PC-9 (cell line): ENCODE measurements at regions not wholly inside any gene's neighbourhood (a gene's known extent, or its start where the extent isn't known, plus 50 kb on each side); places are given as distances from the start of the nearest gene placed in this dataset.
"Not testable (repeated sequence)": the region's sequence is repeated elsewhere in the genome, so short reads cannot be mapped to it uniquely, and the experiment has no call there.

Source experiments
- BruUV-seq: library from RNA; stranded (reverse); fragments of 400-500 nt; replicated peaks from 2 replicates; lab custom pipeline; 2021; lab: Mats Ljungman, UMichigan
- CTCF ChIA-PET: fragments of 300-600 bp; sonication (Branson Sonifier 250); formaldehyde crosslinking; loops from one replicate; lab custom pipeline; 2022; ENCODE audit warnings: antibody characterized with exemption; lab: Charles Lee
- POLR2A ChIA-PET: fragments of 300-600 bp; sonication (Branson Sonifier 250); formaldehyde crosslinking; loops from one replicate; lab custom pipeline; 2022; ENCODE audit warnings: antibody characterized with exemption; ENCODE audit not compliant: unreplicated experiment; lab: Charles Lee
- DNase-seq, 2 experiments: peaks; one replicate each; pipeline versions ENCODE4 v3.0.0 to v3.0.0-alpha.2; 2015 to 2022; ENCODE audit warnings: mixed read lengths in 1 of 2
- H2AFZ ChIP-seq: fragments of 200-600 bp; sonication (generic); 2 replicates; pipeline ENCODE4 v1.8.1; 2017; ENCODE audit warnings: antibody characterized with exemption
- H3F3A ChIP-seq: fragments of 200-600 bp; sonication (generic); 2 replicates; pipeline ENCODE4 v1.8.1; 2017; ENCODE audit warnings: antibody characterized with exemption, mild to moderate bottlenecking, low read depth; ENCODE audit not compliant: insufficient read depth
- H3K27ac ChIP-seq: fragments of 200-600 bp; sonication (generic); 2 replicates; pipeline ENCODE4 v1.6.1; 2016; ENCODE audit warnings: mixed run types
- H3K27me3 ChIP-seq: fragments of 200-600 bp; sonication (generic); 2 replicates; pipeline ENCODE4 v1.6.1; 2016; ENCODE audit warnings: low read depth, mixed run types; ENCODE audit not compliant: insufficient read depth
- H3K36me3 ChIP-seq: fragments of 200-600 bp; sonication (generic); 2 replicates; pipeline ENCODE4 v1.6.1; 2016; ENCODE audit warnings: low read depth, mixed run types
- H3K4me1 ChIP-seq: fragments of 200-600 bp; sonication (generic); replicated peaks from 2 replicates; pipeline ENCODE4 v1.6.1; 2016; ENCODE audit warnings: mixed run types; ENCODE audit not compliant: insufficient read depth
- H3K4me2 ChIP-seq: fragments of 200-600 bp; sonication (generic); 2 replicates; pipeline ENCODE4 v1.6.1; 2017; ENCODE audit warnings: mixed run types
- H3K4me3 ChIP-seq: fragments of 200-600 bp; sonication (generic); 2 replicates; pipeline ENCODE4 v1.6.1; 2016; ENCODE audit warnings: mixed run types
- H3K79me2 ChIP-seq: fragments of 200-600 bp; sonication (generic); 2 replicates; pipeline ENCODE4 v1.6.1; 2017; ENCODE audit warnings: low read depth, mixed run types
- H3K9me2 ChIP-seq: fragments of 200-600 bp; sonication (generic); 2 replicates; pipeline ENCODE4 v1.8.1; 2017; ENCODE audit warnings: mild to moderate bottlenecking; ENCODE audit not compliant: insufficient read depth
- H3K9me3 ChIP-seq: fragments of 200-600 bp; sonication (generic); 2 replicates; pipeline ENCODE4 v1.8.1; 2016; ENCODE audit warnings: low read depth; ENCODE audit not compliant: insufficient read depth
- H4K20me1 ChIP-seq: fragments of 200-600 bp; sonication (generic); 2 replicates; pipeline ENCODE4 v1.8.1; 2017; ENCODE audit not compliant: insufficient read depth
- intact Hi-C: fragments of 100-400 bp; cut with micrococcal nuclease; formaldehyde crosslinking; loops from one replicate; pipeline ENCODE4 v1.10.0; 2022; ENCODE audit not compliant: unreplicated experiment

GRCh38 chr2:111544006-111544405 lies 340.0 kb downstream of the ANAPC1 start:
- POLR2A ChIA-PET, CTCF ChIA-PET: not testable (repeated sequence)

GRCh38 chr2:111545723-111546431 lies 338.1 kb downstream of the ANAPC1 start:
- H3K4me3 ChIP-seq, H3K9me2 ChIP-seq, H4K20me1 ChIP-seq, H3K79me2 ChIP-seq, POLR2A ChIA-PET, H3F3A ChIP-seq, intact Hi-C loops, DNase-seq, H3K27ac ChIP-seq, CTCF ChIA-PET, H3K27me3 ChIP-seq, H2AFZ ChIP-seq, H3K4me2 ChIP-seq, H3K36me3 ChIP-seq, BruUV-seq, H3K9me3 ChIP-seq, H3K4me1 ChIP-seq: not testable (repeated sequence)

More at GRCh38 chr2:111544006-111544405, 340.0 kb downstream of the ANAPC1 start:
- H3F3A ChIP-seq, H3K9me3 ChIP-seq, H4K20me1 ChIP-seq, DNase-seq, H3K4me1 ChIP-seq, H3K27ac ChIP-seq, H3K27me3 ChIP-seq, H3K36me3 ChIP-seq, intact Hi-C loops, H3K4me3 ChIP-seq, H3K79me2 ChIP-seq, H3K4me2 ChIP-seq, H3K9me2 ChIP-seq, H2AFZ ChIP-seq, BruUV-seq: not testable (repeated sequence)

- BruUV-seq, H3K4me3 ChIP-seq, H3K4me2 ChIP-seq, DNase-seq, CTCF ChIA-PET, H3K36me3 ChIP-seq, H3K9me2 ChIP-seq, intact Hi-C loops, H3K27me3 ChIP-seq, H3F3A ChIP-seq, H2AFZ ChIP-seq, H3K27ac ChIP-seq, POLR2A ChIA-PET, H3K79me2 ChIP-seq, H3K9me3 ChIP-seq, H3K4me1 ChIP-seq, H4K20me1 ChIP-seq: not testable (repeated sequence)
Measured at GRCh38 chr2:111546578-111546977, 337.4 kb downstream of the ANAPC1 start.

GRCh38 chr2:111549174-111549573 lies 334.8 kb downstream of the ANAPC1 start:
- H2AFZ ChIP-seq, H4K20me1 ChIP-seq, H3K27me3 ChIP-seq, H3K79me2 ChIP-seq, H3K36me3 ChIP-seq, CTCF ChIA-PET, H3K9me2 ChIP-seq, H3K4me1 ChIP-seq, H3K9me3 ChIP-seq, H3K4me2 ChIP-seq, intact Hi-C loops, BruUV-seq, H3K4me3 ChIP-seq, H3K27ac ChIP-seq, POLR2A ChIA-PET, DNase-seq, H3F3A ChIP-seq: not testable (repeated sequence)

GRCh38 chr2:111551428-111551827 lies 332.6 kb downstream of the ANAPC1 start:
- intact Hi-C loops, CTCF ChIA-PET, BruUV-seq: not testable (repeated sequence)

GRCh38 chr2:111552625-111553024 lies 331.4 kb downstream of the ANAPC1 start:
- H3K4me2 ChIP-seq, H4K20me1 ChIP-seq, H3K27me3 ChIP-seq, H3K9me3 ChIP-seq, H3K36me3 ChIP-seq, H3K9me2 ChIP-seq, BruUV-seq, CTCF ChIA-PET, POLR2A ChIA-PET, H3K79me2 ChIP-seq, H3K4me1 ChIP-seq, H2AFZ ChIP-seq, intact Hi-C loops, DNase-seq, H3K27ac ChIP-seq, H3F3A ChIP-seq, H3K4me3 ChIP-seq: not testable (repeated sequence)

More at GRCh38 chr2:111551428-111551827, 332.6 kb downstream of the ANAPC1 start:
- H3K36me3 ChIP-seq, H3K79me2 ChIP-seq, H3K27ac ChIP-seq, H3K4me2 ChIP-seq, H4K20me1 ChIP-seq, H3K9me2 ChIP-seq, H3K9me3 ChIP-seq, H3F3A ChIP-seq, H2AFZ ChIP-seq, DNase-seq, H3K4me3 ChIP-seq, H3K27me3 ChIP-seq, POLR2A ChIA-PET, H3K4me1 ChIP-seq: not testable (repeated sequence)

- H3K9me2 ChIP-seq, H3K27ac ChIP-seq, H3K9me3 ChIP-seq, H2AFZ ChIP-seq, H4K20me1 ChIP-seq, DNase-seq, H3K4me1 ChIP-seq, H3K79me2 ChIP-seq, H3K4me2 ChIP-seq, H3K36me3 ChIP-seq, intact Hi-C loops, POLR2A ChIA-PET, H3K4me3 ChIP-seq, BruUV-seq, CTCF ChIA-PET, H3K27me3 ChIP-seq, H3F3A ChIP-seq: not testable (repeated sequence)
Measured at GRCh38 chr2:111559301-111559700, 324.7 kb downstream of the ANAPC1 start.
